ENCODE measurements at regions not wholly inside any gene's neighbourhood (a gene's known extent, or its start where the extent isn't known, plus 50 kb on each side); places are given as distances from the start of the nearest gene placed in this dataset.

GRCh38 chr3:144544871-144545270, 573.2 kb downstream of the DIPK2A start:
- Histone ChIP-seq H3K4me3 (ENCODE audit: low read depth in 1 of 3, low read length in 3 of 3) (no peak overlapping the region), H3K9ac (ENCODE audit: low read depth in 1 of 2, low read length in 2 of 2) (no peak overlapping the region), H3K36me3 (ENCODE audit: control insufficient read depth in 4 of 4, insufficient read depth in 3 of 4, low read depth in 1 of 4, low read length in 3 of 4) (no peaks in the 10 kb centered on the region), H3K4me1 (ENCODE audit: control insufficient read depth in 4 of 4, insufficient read depth in 4 of 4, low read length in 3 of 4) (no peaks in the 10 kb centered on the region), H3K27ac (ENCODE audit: low read depth in 1 of 2, low read length in 2 of 2) (no peak overlapping the region), H3K9me3 (ENCODE audit: control insufficient read depth in 4 of 4, low read length in 3 of 4) (no peaks in the 10 kb centered on the region), H3K27me3 (ENCODE audit: control insufficient read depth in 4 of 4, insufficient read depth in 4 of 4, low read length in 3 of 4) (no peaks in the 10 kb centered on the region)
- DNase-seq (ENCODE audit: low spot score): no peak
- no peak for TF ChIP-seq NR2F2 (IDR thresholded peaks at IDR 0.05)
- TF ChIP-seq GABPA (IDR thresholded peaks at IDR 0.05 in 1 of 2, conservative IDR thresholded peaks at IDR 0.05 in 1 of 2): no peak
- TF ChIP-seq RAD21 (IDR thresholded peaks at IDR 0.05): no peak
- no peak for TF ChIP-seq EGR1 (IDR thresholded peaks at IDR 0.05; ENCODE audit: low read depth in 2 of 2)
- TF ChIP-seq JUND (IDR thresholded peaks at IDR 0.05): no peak
- TF ChIP-seq, protein P1, sequence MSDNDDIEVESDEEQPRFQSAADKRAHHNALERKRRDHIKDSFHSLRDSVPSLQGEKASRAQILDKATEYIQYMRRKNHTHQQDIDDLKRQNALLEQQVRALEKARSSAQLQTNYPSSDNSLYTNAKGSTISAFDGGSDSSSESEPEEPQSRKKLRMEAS (IDR thresholded peaks at IDR 0.05): no peak
- no peak for TF ChIP-seq SP1 (IDR thresholded peaks at IDR 0.05)
- no peak for TF ChIP-seq ZBTB33 (IDR thresholded peaks at IDR 0.05)
- no peak for TF ChIP-seq YY1 (IDR thresholded peaks at IDR 0.05)
- TF ChIP-seq REST (IDR thresholded peaks at IDR 0.05): no peak
- 79% methylated on average over 4 of the region's 4 CpGs for WGBS

DNA sequence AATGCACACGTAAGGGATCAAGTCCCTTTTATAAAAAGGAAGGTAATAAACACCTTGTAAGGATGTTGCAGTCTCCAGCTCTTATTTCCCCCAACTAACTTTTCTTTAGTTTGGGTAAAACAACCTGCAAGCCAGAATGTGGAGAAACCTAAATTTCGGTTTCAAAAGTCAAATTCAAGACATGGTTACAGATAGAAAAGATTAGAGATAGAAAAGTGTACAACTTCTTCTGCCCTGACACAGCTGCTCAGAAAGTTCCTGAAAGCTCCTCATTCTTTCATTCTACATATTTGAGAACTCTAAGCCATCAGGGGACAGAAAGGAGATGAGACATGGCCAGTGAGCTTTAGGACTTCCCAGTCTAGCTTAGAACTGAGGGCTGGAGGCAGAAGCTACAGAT, 574.9 kb downstream of the DIPK2A start:
- DNase-seq (ENCODE audit: low spot score): no peak
- H3K27ac ChIP-seq (ENCODE audit: low read depth in 1 of 2, low read length in 2 of 2): no peak overlapping the region
- no peak for TF ChIP-seq SP1 (IDR thresholded peaks at IDR 0.05)
- TF ChIP-seq, protein P1 (IDR thresholded peaks at IDR 0.05): no peak
- no peak for TF ChIP-seq FOXA1 (IDR thresholded peaks at IDR 0.05)
- TF ChIP-seq ZBTB33 (IDR thresholded peaks at IDR 0.05): no peak
- TF ChIP-seq HNF4G (IDR thresholded peaks at IDR 0.05): no peak
- TF ChIP-seq GABPA (IDR thresholded peaks at IDR 0.05 in 1 of 2, conservative IDR thresholded peaks at IDR 0.05 in 1 of 2): no peak
- TF ChIP-seq ATF3 (IDR thresholded peaks at IDR 0.05): no peak
- no peak for TF ChIP-seq NR2F2 (IDR thresholded peaks at IDR 0.05)
- TF ChIP-seq JUND (IDR thresholded peaks at IDR 0.05): no peak
- TF ChIP-seq REST (IDR thresholded peaks at IDR 0.05): no peak
- TF ChIP-seq YY1 (IDR thresholded peaks at IDR 0.05): no peak
- TF ChIP-seq RXRA (IDR thresholded peaks at IDR 0.05): no peak
- TF ChIP-seq EGR1 (IDR thresholded peaks at IDR 0.05; ENCODE audit: low read depth in 2 of 2): no peak
- TF ChIP-seq, protein P2, sequence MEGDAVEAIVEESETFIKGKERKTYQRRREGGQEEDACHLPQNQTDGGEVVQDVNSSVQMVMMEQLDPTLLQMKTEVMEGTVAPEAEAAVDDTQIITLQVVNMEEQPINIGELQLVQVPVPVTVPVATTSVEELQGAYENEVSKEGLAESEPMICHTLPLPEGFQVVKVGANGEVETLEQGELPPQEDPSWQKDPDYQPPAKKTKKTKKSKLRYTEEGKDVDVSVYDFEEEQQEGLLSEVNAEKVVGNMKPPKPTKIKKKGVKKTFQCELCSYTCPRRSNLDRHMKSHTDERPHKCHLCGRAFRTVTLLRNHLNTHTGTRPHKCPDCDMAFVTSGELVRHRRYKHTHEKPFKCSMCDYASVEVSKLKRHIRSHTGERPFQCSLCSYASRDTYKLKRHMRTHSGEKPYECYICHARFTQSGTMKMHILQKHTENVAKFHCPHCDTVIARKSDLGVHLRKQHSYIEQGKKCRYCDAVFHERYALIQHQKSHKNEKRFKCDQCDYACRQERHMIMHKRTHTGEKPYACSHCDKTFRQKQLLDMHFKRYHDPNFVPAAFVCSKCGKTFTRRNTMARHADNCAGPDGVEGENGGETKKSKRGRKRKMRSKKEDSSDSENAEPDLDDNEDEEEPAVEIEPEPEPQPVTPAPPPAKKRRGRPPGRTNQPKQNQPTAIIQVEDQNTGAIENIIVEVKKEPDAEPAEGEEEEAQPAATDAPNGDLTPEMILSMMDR (IDR thresholded peaks at IDR 0.05; ENCODE audit: low read depth, low read length, missing input control): no peak
- no peak for TF ChIP-seq FOXA2 (IDR thresholded peaks at IDR 0.05)
- TF ChIP-seq TAF1 (conservative IDR thresholded peaks at IDR 0.05): no peak
- no peak for TF ChIP-seq RAD21 (IDR thresholded peaks at IDR 0.05)
- no peak for TF ChIP-seq HNF4A (conservative IDR thresholded peaks at IDR 0.05)
- H3K27me3 ChIP-seq (ENCODE audit: control insufficient read depth in 4 of 4, insufficient read depth in 4 of 4, low read length in 3 of 4): no peaks in the 10 kb centered on the region
- H3K4me3 ChIP-seq (ENCODE audit: low read depth in 1 of 3, low read length in 3 of 3): no peak overlapping the region
- H3K4me1 ChIP-seq (ENCODE audit: control insufficient read depth in 4 of 4, insufficient read depth in 4 of 4, low read length in 3 of 4): no peaks in the 10 kb centered on the region
- H3K9ac ChIP-seq (ENCODE audit: low read depth in 1 of 2, low read length in 2 of 2): no peak overlapping the region
- WGBS: 82% methylated on average over 2 of the region's 2 CpGs
- no peaks in the 10 kb centered on the region for H3K9me3 ChIP-seq (ENCODE audit: control insufficient read depth in 4 of 4, low read length in 3 of 4)
- H3K36me3 ChIP-seq (ENCODE audit: control insufficient read depth in 4 of 4, insufficient read depth in 3 of 4, low read depth in 1 of 4, low read length in 3 of 4): no peaks in the 10 kb centered on the region
